ENCODE measurements at regions not wholly inside any gene's neighbourhood (a gene's known extent, or its start where the extent isn't known, plus 50 kb on each side); places are given as distances from the start of the nearest gene placed in this dataset.

DNA sequence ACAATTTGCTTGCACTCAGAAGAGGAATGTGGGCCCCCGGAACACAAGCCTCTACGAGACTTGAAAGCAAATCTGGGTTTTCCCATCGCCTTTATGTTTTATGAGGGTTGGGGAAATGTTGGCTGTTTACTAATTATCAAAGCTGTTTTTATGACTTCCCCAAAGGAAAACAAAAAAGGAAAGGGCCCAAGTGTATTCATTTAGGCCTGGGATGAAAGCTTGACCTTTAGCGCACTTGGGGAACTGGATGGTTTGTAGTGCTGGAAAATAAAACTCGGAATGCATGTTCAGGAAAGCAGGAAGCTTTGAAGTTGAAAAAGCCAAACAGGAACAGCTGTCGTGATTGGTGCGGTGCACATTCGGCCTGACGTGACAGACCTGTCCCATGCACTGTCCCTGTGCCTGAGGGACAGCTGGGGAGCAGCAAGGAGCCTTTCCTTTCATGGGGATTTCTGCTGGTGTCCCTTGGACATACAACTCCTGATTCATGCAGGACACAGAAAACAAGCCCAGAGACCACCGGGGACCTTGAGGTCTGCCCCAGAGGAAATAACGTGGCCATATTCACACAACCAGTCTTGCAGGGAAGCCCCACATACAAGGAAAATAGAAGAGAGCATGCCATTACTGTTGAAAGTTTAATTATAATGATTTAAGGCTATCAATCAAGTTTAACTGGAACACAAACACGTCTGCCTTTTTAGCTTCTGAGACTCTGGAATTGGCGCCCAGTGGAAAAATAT is 169.7 kb upstream of the APCDD1 start:
- no peak for DNase-seq (ENCODE audit: low spot score)
- TF ChIP-seq, protein P1, sequence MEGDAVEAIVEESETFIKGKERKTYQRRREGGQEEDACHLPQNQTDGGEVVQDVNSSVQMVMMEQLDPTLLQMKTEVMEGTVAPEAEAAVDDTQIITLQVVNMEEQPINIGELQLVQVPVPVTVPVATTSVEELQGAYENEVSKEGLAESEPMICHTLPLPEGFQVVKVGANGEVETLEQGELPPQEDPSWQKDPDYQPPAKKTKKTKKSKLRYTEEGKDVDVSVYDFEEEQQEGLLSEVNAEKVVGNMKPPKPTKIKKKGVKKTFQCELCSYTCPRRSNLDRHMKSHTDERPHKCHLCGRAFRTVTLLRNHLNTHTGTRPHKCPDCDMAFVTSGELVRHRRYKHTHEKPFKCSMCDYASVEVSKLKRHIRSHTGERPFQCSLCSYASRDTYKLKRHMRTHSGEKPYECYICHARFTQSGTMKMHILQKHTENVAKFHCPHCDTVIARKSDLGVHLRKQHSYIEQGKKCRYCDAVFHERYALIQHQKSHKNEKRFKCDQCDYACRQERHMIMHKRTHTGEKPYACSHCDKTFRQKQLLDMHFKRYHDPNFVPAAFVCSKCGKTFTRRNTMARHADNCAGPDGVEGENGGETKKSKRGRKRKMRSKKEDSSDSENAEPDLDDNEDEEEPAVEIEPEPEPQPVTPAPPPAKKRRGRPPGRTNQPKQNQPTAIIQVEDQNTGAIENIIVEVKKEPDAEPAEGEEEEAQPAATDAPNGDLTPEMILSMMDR (IDR thresholded peaks at IDR 0.05; ENCODE audit: borderline replicate concordance, control extremely low read depth, extremely low read depth, insufficient read depth, missing control alignments), result no peak
- in situ Hi-C loops (cut with MboI; ENCODE audit: low sequenced_read_pairs, unreplicated experiment), result no loop called here

DNA sequence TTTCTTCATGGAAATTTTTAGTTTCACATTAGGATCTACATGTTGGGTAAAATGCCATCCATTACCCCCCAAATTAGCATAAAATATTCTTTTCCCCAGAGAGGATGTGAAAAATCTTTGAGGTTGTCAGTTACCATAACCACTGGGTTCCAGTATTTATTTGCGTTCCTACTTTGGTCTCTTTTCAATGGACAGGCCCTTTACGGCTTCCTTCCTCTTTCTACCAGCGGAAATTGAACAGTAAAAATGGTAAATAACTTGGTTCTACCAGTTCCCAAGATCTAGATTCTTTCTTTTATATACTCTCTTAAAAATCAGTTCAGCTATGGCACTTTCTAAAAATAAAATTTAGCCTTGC is 169.2 kb upstream of the APCDD1 start:
- in situ Hi-C loops (cut with MboI; ENCODE audit: low sequenced_read_pairs, unreplicated experiment), result no loop called here
- TF ChIP-seq, protein P1 (IDR thresholded peaks at IDR 0.05; ENCODE audit: borderline replicate concordance, control extremely low read depth, extremely low read depth, insufficient read depth, missing control alignments), result no peak
- no peak for DNase-seq (ENCODE audit: low spot score)

DNA sequence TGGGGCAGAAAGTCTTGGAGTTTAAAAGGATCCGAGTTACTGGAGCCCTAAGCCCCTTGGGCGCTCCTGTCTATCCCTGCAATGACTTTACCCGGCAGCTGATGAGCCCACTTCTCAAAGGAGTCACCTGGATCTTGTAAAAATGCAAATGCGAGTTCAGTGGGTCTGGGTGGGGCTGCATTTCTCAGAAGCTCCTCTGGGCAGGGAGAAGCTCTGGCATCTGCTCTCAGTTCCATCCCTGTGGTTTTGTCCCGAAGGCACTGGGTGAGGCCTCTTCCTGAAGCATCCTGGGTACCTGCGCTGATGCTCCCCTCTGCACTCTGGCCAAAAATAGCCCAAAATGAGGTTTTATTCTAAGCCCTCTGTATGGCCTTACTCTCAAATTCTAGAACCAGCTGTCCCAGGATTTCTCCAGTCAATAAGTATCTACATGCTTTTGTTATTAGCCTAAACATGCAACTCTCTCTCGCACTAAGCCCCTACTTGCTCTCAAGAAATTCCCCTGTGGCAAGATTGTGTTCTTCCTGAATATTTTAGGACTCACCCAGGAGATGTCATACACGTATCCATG is 167.8 kb upstream of the APCDD1 start:
- in situ Hi-C loops (cut with MboI; ENCODE audit: low sequenced_read_pairs, unreplicated experiment), result no loop called here
- DNase-seq (ENCODE audit: low spot score), result no peak
- TF ChIP-seq, protein P1 (IDR thresholded peaks at IDR 0.05; ENCODE audit: borderline replicate concordance, control extremely low read depth, extremely low read depth, insufficient read depth, missing control alignments), result no peak

DNA sequence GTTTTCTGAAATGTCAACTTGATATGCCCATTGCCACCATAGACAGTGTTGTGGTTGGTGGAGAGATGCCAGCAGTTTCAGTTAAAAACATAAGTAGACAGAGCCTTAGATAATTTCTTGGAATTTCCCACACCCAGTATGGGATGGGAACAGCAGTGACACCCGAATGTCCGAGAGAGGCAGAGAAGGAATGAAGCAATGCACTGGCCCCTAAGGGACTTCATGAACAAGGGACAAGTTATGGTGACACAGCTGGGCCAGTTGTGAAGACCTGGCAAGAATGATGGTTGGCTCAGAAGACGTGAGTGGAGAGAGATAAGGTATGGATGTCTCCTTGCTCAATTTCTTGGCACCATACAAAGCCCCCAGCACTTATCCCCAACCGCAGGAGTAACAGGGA is 165.2 kb upstream of the APCDD1 start:
- in situ Hi-C loops (cut with MboI; ENCODE audit: low sequenced_read_pairs, unreplicated experiment), result no loop called here

DNA sequence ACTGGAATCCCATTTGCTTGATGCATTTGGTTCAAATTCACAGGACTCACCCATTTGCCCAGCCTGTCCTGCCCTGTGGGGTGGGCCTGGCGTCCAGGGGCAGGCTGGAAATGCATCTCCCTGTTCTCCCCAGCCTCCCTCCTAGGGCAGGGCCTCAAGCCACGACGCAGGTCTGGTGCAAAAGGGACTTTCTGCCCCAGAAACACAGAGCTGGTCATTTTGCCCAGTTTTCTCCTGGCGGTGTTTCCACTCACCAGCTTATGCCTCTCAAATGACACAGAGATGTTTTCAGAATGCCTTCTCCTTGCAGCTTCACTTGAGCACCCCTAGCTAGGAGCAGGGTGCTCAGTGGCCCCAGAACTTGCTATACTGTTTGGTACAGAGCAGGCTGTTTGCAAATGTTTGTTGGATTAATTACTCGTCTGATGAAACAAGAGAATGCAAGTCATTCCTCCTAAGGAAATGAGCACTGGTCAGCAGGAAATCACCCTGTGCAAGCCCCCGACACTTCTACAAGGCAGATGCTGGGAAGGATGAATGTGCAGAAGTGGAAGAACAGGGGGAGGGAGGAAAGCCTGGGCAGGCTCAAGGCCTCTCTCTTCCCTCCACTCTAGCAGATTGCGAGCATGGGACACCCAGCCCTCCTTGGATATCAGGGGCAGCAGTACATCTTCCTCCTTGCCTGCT is 164.3 kb upstream of the APCDD1 start:
- no peak for DNase-seq (ENCODE audit: low spot score)
- TF ChIP-seq, protein P1 (IDR thresholded peaks at IDR 0.05; ENCODE audit: borderline replicate concordance, control extremely low read depth, extremely low read depth, insufficient read depth, missing control alignments), result no peak
- in situ Hi-C loops (cut with MboI; ENCODE audit: low sequenced_read_pairs, unreplicated experiment), result no loop called here

More for the DNA sequence above, 165.2 kb upstream of the APCDD1 start:
- TF ChIP-seq, protein P1 (IDR thresholded peaks at IDR 0.05; ENCODE audit: borderline replicate concordance, control extremely low read depth, extremely low read depth, insufficient read depth, missing control alignments), result no peak
- no peak for DNase-seq (ENCODE audit: low spot score)

DNA sequence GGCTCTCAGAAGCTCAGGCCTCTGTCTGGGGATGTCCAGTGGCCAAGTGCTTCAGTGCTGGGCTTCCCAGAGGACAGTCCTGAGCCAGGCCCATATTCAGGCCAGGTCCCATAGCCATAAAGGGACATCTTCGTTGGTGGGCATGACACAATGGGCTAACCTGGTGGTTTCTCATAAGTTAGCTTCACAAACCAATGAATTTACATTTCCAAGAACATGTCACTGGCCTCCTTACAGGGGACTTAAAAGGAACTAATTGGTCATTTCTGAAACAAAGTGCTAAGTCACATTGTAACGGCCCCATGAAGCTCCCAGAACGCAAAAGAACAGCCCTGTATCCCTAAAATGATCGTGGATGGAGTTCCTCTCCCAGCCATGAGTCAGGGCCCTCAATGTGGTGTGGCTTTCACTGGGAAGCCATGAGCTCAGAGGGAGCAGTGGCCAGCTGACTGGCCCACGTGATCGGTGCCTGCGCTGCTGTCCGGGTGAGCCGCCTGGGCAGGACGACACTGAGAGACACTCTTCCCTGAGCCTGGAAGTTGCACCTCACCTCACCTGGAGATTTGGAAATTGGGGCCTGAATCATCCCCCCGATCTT is 163.7 kb upstream of the APCDD1 start:
- in situ Hi-C loops (cut with MboI; ENCODE audit: low sequenced_read_pairs, unreplicated experiment), result no loop called here
- TF ChIP-seq, protein P1 (IDR thresholded peaks at IDR 0.05; ENCODE audit: borderline replicate concordance, control extremely low read depth, extremely low read depth, insufficient read depth, missing control alignments), result no peak
- DNase-seq (ENCODE audit: low spot score), result no peak
